OCI-M2 (cell line): ENCODE measurements at regions not wholly inside any gene's neighbourhood (a gene's known extent, or its start where the extent isn't known, plus 50 kb on each side); places are given as distances from the start of the nearest gene placed in this dataset.
"Not testable (repeated sequence)": the region's sequence is repeated elsewhere in the genome, so short reads cannot be mapped to it uniquely, and the experiment has no call there.

Source experiments
- DNase-seq: peaks from one replicate; lab custom pipeline; 2025; ENCODE audit not compliant: unreplicated experiment; lab: John Stamatoyannopoulos, UW

DNA sequence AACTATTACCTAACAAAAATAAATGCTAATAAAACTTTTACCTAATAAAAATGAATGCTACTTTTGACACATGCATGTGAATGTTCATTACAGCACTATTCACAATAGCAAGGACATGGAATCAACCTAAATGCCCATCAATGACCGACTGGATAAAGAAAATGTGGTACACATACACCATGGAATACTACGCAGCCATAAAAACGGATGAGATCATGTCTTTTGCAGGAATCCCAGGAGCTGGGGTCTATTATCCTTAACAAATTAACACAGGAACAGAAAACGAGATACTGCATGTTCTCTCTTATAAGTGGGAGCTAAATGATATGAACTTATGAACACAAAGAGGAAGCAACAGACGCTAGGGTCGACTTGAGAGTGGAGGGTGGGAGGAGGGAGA, 88.1 kb upstream of the FAM204A start:
- DNase-seq = no peak

GRCh38 chr10:118423800-118424442, 81.8 kb upstream of the FAM204A start:
- DNase-seq = no peak

GRCh38 chr10:118422241-118422640, 80.1 kb upstream of the FAM204A start:
- DNase-seq = no peak

DNA sequence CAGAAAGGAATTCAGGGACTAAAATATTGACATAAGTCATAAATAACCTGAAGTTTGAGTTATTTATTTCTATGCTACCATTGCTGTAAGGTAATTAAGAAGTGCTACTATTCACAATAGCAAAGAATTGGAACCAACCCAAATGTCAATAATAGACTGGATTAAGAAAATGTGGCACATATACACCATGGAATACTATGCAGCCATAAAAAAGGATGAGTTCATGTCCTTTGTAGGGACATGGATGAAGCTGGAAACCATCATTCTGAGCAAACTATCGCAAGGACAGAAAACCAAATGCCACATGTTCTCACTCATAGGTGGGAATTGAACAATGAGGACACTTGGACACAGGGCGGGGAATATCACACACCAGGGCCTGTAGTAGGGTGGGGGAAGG, 77.9 kb upstream of the FAM204A start:
- not testable (repeated sequence) for DNase-seq

DNA sequence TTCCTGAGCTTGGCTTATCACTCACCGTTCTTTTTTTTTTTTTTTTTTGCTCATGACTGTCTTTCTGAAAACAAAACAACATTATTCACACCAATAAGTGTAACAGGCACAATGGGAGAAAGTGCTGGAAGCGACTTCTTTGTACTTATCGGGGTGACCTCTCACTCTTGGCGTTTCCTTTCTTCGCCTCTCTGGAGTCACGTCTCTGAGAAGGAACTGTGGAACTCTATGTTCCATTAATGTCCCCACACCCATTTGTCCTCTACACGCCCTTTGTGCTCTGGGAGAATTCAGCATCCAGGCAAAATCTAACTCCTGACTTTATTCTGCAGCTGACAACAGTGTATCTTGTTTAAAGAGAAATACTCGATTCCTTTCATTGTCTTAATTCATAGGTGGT, 70.8 kb upstream of the FAM204A start:
- no peak for DNase-seq

DNA sequence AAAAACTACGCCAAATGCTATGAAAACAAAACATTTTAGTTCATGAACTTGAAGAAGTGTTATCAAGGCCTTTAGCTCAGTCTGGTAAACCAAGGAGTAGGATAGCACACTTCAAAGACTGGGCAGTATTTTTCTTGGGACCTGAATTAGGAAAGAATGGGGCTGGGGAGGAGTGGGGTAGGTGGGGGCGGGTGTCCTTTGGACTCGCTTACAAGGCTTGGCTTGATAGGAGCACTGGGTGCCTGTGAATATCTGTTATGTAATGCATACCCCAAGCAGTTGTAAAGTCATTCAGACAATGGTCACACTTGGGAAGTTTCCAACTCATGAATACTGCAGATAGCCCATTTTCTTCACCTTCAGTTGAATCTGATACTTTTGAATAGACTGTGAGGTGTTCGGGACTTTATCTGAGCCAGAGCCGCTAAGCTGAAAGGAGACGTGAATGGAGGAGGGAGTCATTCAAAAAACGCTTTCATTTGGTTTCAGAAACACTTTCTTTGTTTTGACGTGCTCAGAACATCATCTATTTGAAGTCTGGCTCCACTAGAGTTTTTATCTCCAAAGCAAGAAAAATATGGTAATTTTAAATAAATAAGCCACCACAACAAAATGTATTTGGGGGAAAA, 70.1 kb upstream of the FAM204A start:
- DNase-seq = no peak

DNA sequence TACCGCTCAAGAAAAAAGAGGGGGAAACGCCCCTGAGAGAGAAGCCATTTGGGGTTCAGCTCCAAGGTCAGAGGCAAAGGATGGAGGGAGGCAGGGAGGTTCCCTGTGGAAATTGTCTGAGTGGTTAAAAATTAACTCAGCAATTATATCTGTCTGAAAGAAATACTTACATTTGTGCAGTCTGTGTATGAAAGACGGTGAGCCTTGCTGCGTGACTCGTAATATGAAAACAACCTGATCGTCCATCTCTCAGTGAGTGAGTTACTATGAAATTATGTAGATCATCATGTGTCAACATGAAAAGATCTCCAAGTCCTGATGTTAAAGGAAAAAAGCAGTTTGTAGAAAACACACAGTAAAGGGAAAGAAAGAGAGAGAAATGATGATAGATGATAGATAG, 67.2 kb upstream of the FAM204A start:
- no peak for DNase-seq

GRCh38 chr10:118408181-118408580, 66.1 kb upstream of the FAM204A start:
- DNase-seq = no peak

GRCh38 chr10:118407777-118408176, 65.7 kb upstream of the FAM204A start:
- no peak for DNase-seq

GRCh38 chr10:118407026-118407425, 64.9 kb upstream of the FAM204A start:
- no peak for DNase-seq

- no peak for DNase-seq
These were observed 63.8 kb upstream of the FAM204A start for GRCh38 chr10:118405928-118406327.

GRCh38 chr10:118403967-118404366, 61.8 kb upstream of the FAM204A start:
- no peak for DNase-seq

DNA sequence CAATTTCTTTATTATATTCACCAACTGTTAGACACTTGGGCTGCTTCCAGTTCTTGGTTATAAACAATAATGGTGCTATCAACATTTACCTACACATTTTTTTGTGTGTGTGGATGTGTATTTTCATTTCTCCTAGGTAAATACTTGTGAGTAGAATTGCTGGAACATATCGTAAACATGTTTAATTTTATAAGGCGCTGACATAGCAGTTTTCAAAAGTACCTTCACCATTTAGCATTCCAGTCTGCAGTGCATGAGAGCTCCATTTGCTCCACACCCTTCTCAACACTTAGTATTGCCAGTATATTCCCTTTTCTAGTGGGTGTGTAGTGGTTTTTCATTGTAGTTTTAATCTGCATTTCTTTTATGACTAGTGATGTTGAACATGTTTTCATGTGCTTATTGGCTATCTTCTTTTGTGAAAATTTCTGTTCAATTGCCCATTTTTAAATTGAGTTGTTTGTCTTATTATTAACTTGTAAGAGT, 59.6 kb upstream of the FAM204A start:
- no peak for DNase-seq

DNA sequence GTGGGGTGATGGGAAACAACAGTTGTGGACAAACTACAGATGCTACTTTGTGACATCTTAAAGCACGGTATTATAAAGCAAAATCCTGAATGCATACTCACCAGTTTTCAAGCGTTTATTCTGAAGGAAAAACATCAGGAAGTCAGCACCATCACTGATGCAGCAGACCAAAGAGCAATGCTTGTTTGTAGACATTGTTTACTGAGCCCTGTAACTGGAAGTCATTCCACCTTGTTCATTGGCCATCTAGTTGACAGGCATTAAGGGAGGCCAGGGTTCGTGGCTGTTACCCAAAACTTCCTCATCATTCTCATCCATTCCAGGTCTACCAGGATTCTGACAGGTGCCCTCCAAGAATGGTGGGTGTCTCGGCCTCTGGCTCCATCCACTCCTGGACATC, 55.3 kb upstream of the FAM204A start:
- DNase-seq = no peak

GRCh38 chr10:118395947-118396346, 53.8 kb upstream of the FAM204A start:
- DNase-seq = no peak

DNA sequence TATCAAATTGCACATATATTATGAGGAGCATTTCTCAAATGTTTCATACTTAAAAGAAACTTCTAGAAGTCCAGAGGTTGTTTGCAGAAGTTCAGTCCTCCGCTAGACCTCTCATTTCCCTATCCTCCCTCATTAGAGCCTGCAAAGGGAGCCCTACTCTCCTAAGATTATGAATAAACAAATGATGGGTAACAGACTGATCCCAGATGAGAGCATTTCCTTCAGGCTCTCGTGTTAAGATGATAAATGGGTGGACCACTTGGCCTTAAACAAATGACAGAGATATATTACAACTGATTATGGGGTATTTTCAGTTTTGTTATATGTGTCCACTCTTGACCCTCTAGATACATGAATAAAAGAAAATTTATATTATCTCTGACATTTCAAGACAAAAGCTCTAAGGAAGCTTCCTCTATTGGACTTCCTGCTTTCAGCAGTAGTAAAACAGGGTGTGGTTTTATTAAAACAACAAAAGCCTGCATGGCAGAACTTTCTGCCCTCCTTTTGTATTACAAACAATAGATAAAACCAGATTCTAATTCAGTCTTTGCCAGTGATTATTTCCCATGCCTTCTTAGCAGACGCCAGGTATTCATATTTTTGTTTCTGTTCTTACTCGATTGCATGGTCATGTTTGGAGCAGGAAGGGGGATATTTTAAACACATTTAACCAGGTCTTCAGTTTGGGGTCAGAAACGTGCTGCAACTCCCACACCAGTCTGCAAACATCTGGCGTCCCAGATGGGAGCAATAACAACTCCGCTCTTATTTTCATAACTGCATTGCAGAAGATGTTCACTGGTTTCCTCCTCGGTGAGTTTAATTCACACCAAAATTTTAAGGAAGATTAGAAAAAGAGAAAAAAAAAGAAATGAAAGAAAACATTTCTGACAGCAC, 52.4 kb upstream of the FAM204A start:
- DNase-seq = no peak

- DNase-seq = no peak
These were observed 50.6 kb upstream of the FAM204A start for GRCh38 chr10:118392761-118393160.
